ENCODE measurements at regions not wholly inside any gene's neighbourhood (a gene's known extent, or its start where the extent isn't known, plus 50 kb on each side); places are given as distances from the start of the nearest gene placed in this dataset.
"Not testable (repeated sequence)": the region's sequence is repeated elsewhere in the genome, so short reads cannot be mapped to it uniquely, and the experiment has no call there.

DNA sequence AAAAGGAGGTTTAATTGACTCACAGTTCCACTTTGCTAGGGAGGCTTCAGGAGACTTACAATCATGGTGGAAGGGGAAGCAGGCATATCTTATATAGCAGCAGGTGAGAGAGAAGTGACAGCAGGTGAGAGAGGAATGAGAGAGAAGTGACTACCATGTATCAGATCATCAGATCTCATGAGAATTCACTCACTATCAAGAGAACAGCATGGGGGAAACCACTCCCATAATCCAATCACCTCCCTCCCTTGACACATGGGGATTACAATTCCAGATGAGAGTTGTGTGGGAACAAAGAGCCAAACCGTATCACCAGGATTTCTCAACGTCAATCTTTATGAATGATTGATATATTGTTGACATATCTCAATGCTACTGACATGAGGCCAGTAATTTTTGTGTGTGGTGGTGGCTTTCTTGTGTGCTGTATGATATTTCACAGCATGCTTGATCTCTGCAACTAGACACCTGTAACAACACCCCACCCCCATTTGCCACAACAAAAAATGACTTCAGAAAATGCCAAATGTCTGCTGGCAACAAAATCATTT lies 1470.9 kb upstream of the SEL1L start:
- Histone ChIP-seq H3K27me3 (no peaks in the 10 kb centered on the region), H3K4me1 (ENCODE audit: control insufficient read depth in 1 of 2, insufficient read depth in 1 of 2, low read depth in 1 of 2, low read length in 1 of 2) (no peaks in the 10 kb centered on the region), H3K4me3 (ENCODE audit: low read depth in 1 of 2, low read length in 1 of 2) (no peak overlapping the region), H3K27ac (no peak overlapping the region), H3K36me3 (no peaks in the 10 kb centered on the region), H3K9me3 (no peaks in the 10 kb centered on the region)
- TF ChIP-seq, protein P1, sequence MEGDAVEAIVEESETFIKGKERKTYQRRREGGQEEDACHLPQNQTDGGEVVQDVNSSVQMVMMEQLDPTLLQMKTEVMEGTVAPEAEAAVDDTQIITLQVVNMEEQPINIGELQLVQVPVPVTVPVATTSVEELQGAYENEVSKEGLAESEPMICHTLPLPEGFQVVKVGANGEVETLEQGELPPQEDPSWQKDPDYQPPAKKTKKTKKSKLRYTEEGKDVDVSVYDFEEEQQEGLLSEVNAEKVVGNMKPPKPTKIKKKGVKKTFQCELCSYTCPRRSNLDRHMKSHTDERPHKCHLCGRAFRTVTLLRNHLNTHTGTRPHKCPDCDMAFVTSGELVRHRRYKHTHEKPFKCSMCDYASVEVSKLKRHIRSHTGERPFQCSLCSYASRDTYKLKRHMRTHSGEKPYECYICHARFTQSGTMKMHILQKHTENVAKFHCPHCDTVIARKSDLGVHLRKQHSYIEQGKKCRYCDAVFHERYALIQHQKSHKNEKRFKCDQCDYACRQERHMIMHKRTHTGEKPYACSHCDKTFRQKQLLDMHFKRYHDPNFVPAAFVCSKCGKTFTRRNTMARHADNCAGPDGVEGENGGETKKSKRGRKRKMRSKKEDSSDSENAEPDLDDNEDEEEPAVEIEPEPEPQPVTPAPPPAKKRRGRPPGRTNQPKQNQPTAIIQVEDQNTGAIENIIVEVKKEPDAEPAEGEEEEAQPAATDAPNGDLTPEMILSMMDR (IDR thresholded peaks at IDR 0.05), result no peak

DNA sequence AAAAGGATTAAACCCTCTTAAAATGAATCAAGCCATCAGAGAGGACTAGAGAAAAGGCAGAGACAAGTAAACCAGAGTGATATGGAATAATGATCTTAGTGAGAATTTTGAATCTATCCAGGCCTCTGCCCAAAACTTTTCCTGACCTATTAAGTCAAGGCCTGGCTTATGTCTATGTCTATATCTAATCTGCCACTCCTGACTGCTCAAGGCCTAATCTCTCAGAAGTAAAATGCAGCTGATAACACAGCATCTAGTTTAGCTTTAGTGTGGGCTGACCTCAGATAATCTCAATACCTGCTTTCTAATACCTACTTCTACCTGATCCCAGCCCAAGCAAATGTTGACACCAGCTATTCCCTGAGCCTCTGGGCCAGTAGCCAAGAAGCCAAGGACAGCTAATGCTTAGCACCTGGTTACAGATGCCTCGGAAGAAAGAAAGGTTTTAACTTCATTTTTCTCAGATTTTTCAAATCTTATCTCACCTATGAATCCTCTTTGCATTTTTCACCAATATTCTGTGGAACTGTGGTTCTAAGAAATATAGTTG lies 1472.5 kb upstream of the SEL1L start:
- H3K4me3 ChIP-seq (ENCODE audit: low read depth in 1 of 2, low read length in 1 of 2), result no peak overlapping the region
- no peaks in the 10 kb centered on the region for H3K4me1 ChIP-seq (ENCODE audit: control insufficient read depth in 1 of 2, insufficient read depth in 1 of 2, low read depth in 1 of 2, low read length in 1 of 2)
- no peak overlapping the region for H3K27ac ChIP-seq
- no peaks in the 10 kb centered on the region for H3K9me3 ChIP-seq
- H3K27me3 ChIP-seq, result no peaks in the 10 kb centered on the region
- TF ChIP-seq, protein P1 (IDR thresholded peaks at IDR 0.05), result no peak
- no peaks in the 10 kb centered on the region for H3K36me3 ChIP-seq

DNA sequence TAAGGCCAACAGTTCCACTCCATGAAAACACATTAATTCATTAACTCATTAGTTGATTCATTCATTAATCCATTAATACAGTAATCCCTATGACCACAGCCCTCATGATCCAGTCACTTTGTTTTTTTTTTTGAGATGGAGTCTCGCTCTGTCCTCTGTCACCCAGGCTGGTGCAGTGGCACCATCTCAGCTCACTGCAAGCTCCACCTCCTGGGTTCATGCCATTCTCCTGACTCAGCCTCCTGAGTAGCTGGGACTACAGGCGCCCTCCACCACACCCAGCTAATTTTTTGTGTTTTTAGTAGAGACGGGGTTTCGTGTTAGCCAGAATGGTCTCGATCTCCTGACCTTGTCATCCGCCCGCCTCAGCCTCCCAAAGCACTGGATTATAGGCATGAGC lies 1473.4 kb upstream of the SEL1L start:
- not testable (repeated sequence) for H3K36me3 ChIP-seq; H3K27me3 ChIP-seq; H3K27ac ChIP-seq; H3K4me1 ChIP-seq (ENCODE audit: control insufficient read depth in 1 of 2, insufficient read depth in 1 of 2, low read depth in 1 of 2, low read length in 1 of 2); H3K9me3 ChIP-seq; H3K4me3 ChIP-seq (ENCODE audit: low read depth in 1 of 2, low read length in 1 of 2)

DNA sequence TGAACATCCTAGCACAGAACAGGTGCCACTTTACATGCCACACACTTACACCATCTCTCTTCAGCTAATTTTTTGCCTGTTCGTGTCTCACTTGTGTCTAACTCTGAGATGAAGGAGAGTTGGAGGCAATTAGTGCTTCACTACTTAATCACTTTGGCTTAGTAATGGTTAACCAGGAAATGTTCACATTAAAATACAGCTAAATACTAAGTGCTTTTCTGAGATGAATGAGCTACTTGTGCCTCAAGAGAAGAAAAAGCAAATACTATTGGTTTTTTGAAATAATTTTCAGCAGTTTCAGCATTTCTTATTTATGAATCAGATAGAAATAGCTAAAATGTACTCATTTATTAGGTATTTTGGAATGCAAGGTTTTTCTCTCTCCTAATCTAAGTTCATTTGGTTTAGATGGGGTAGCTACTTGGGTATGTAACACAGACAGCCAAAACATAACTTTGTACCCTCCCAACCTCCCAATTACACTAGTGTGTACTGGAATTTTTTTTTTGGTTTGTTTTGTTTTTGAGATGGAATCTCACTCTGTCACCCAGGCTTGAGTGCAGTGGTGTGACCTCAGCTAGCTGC lies 1474.1 kb upstream of the SEL1L start:
- no peaks in the 10 kb centered on the region for H3K4me1 ChIP-seq (ENCODE audit: control insufficient read depth in 1 of 2, insufficient read depth in 1 of 2, low read depth in 1 of 2, low read length in 1 of 2)
- H3K9me3 ChIP-seq, result no peaks in the 10 kb centered on the region
- no peaks in the 10 kb centered on the region for H3K27me3 ChIP-seq
- H3K36me3 ChIP-seq, result no peaks in the 10 kb centered on the region
- H3K4me3 ChIP-seq (ENCODE audit: low read depth in 1 of 2, low read length in 1 of 2), result no peak overlapping the region
- TF ChIP-seq, protein P1 (IDR thresholded peaks at IDR 0.05), result no peak
- no peak overlapping the region for H3K27ac ChIP-seq

DNA sequence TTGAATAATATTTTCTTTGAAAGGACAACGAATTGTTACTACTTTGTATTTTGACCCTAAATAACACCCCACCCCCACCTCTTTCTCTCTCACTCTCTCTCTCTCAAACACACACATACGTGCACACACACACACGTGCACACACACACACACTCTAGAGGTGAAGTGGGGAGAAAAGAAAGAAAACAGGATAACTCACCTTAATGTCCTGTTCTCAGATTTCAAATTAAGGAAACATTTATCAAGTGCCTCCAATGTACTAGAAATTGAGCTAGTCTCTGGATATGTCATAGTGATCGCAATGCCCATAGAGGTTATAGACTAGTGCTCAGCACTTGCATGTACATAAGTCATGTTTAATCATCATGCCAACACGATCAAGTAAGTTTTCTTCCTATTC lies 1483.6 kb upstream of the SEL1L start:
- Histone ChIP-seq H3K4me3 (ENCODE audit: low read depth in 1 of 2, low read length in 1 of 2) (no peak overlapping the region), H3K27me3 (no peaks in the 10 kb centered on the region), H3K9me3 (no peaks in the 10 kb centered on the region), H3K36me3 (no peaks in the 10 kb centered on the region), H3K27ac (no peak overlapping the region), H3K4me1 (ENCODE audit: control insufficient read depth in 1 of 2, insufficient read depth in 1 of 2, low read depth in 1 of 2, low read length in 1 of 2) (no peaks in the 10 kb centered on the region)
- TF ChIP-seq, protein P1 (IDR thresholded peaks at IDR 0.05), result no peak

DNA sequence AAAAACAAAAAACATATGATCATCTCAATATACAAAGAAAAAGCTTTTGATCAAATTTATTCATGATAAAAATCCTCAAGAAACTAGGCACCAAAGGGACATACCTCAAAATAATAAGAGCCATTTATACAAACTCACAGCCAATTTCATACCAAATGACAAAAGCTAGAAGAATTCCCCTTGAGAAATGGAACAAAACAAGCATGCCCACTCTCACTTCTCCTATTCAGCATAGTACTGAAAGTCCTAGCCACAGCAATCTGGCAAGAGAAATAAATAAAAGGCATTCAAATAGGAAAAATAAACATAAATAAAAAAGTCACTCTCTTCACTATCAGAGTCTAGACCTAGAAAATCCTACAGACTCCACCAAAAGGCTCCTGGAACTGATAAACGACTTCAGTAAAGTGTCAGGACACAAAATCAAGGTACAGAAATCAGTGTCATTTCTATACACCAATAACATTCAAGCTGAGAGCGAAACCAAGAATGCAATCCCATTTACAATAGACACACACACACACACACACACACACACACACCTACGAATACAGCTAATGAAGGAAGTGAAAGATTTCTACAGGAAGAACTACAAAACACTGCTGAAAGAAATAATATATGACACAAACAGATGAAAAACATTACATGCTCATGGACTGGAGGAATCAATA lies 1486.2 kb upstream of the SEL1L start:
- no peaks in the 10 kb centered on the region for H3K27me3 ChIP-seq
- TF ChIP-seq, protein P1 (IDR thresholded peaks at IDR 0.05), result no peak
- no peaks in the 10 kb centered on the region for H3K4me1 ChIP-seq (ENCODE audit: control insufficient read depth in 1 of 2, insufficient read depth in 1 of 2, low read depth in 1 of 2, low read length in 1 of 2)
- no peak overlapping the region for H3K27ac ChIP-seq
- no peaks in the 10 kb centered on the region for H3K9me3 ChIP-seq
- H3K36me3 ChIP-seq, result no peaks in the 10 kb centered on the region
- no peak overlapping the region for H3K4me3 ChIP-seq (ENCODE audit: low read depth in 1 of 2, low read length in 1 of 2)
